Hematopoietic multipotent progenitor cell treated with erythropoietin and hydrocortisone succinate and interleukin-3 and kit ligand, for 15 days (in vitro differentiated cells): ENCODE measurements at regions not wholly inside any gene's neighbourhood (a gene's known extent, or its start where the extent isn't known, plus 50 kb on each side); places are given as distances from the start of the nearest gene placed in this dataset.

ENCODE experiments used
- DNase-seq: peaks from one replicate; pipeline ENCODE4 v3.0.0-alpha.2; 2015; ENCODE audit warnings: low spot score

- DNase-seq = no peak
Observed at GRCh38 chr17:77458202-77459017, 317.6 kb downstream of the SEC14L1 start.

- DNase-seq = no peak
Observed at GRCh38 chr17:77459018-77459755, 318.4 kb downstream of the SEC14L1 start.

- DNase-seq = no peak
Observed at GRCh38 chr17:77460514-77461046, 319.8 kb downstream of the SEC14L1 start.

- DNase-seq = no peak
Observed at GRCh38 chr17:77461277-77462057, 320.7 kb downstream of the SEC14L1 start.

GRCh38 chr17:77462090-77462489, 321.3 kb downstream of the SEC14L1 start:
- DNase-seq = no peak

GRCh38 chr17:77462553-77463497, 322.1 kb downstream of the SEC14L1 start:
- DNase-seq = no peak

- DNase-seq = no peak
Observed at GRCh38 chr17:77464988-77465357, 324.2 kb downstream of the SEC14L1 start.

- DNase-seq = no peak
Observed at GRCh38 chr17:77465358-77466041, 324.7 kb downstream of the SEC14L1 start.

- DNase-seq = no peak
Observed at GRCh38 chr17:77466140-77466539, 325.4 kb downstream of the SEC14L1 start.

GRCh38 chr17:77466596-77467223, 325.9 kb downstream of the SEC14L1 start:
- DNase-seq = no peak

- DNase-seq = no peak
Observed at GRCh38 chr17:77467521-77467920, 326.8 kb downstream of the SEC14L1 start.

GRCh38 chr17:77468897-77469296, 328.1 kb downstream of the SEC14L1 start:
- DNase-seq = no peak

- DNase-seq = no peak
Observed at GRCh38 chr17:77470330-77470786, 329.6 kb downstream of the SEC14L1 start.

- DNase-seq = no peak
Observed at GRCh38 chr17:77470800-77471733, 330.3 kb downstream of the SEC14L1 start.

GRCh38 chr17:77471984-77472461, 331.3 kb downstream of the SEC14L1 start:
- DNase-seq = no peak

GRCh38 chr17:77472468-77473310, 331.9 kb downstream of the SEC14L1 start:
- DNase-seq = no peak

- no peak for DNase-seq
Observed at GRCh38 chr17:77473615-77474226, 333.0 kb downstream of the SEC14L1 start.
